ENCODE measurements at regions not wholly inside any gene's neighbourhood (a gene's known extent, or its start where the extent isn't known, plus 50 kb on each side); places are given as distances from the start of the nearest gene placed in this dataset.

GRCh38 chr4:157821814-157822213 lies 351.0 kb downstream of the GASK1B start:
- H3K4me3 ChIP-seq (replicated peaks; ENCODE audit: insufficient read depth, low read length), result no peak overlapping the region
- no peak for TF ChIP-seq SPI1 (IDR thresholded peaks at IDR 0.05; ENCODE audit: borderline replicate concordance, low read depth)
- no peak for TF ChIP-seq POLR2AphosphoS5 (IDR thresholded peaks at IDR 0.05; ENCODE audit: low read depth)
- no peak for TF ChIP-seq GABPA (IDR thresholded peaks at IDR 0.05; ENCODE audit: low read depth)
- TF ChIP-seq CTCF (IDR thresholded peaks at IDR 0.05; ENCODE audit: insufficient read depth, low read length), result no peak
- TF ChIP-seq REST (IDR thresholded peaks at IDR 0.05; ENCODE audit: insufficient replicate concordance, low read depth), result no peak
- H3K27me3 ChIP-seq (ENCODE audit: insufficient read depth, poor library complexity, severe bottlenecking), result no peaks in the 10 kb centered on the region
- no peak for DNase-seq (ENCODE audit: low read depth in 1 of 2, low spot score in 1 of 2)
- no peak overlapping the region for H3K27ac ChIP-seq (replicated peaks)

- DNase-seq (ENCODE audit: low read depth in 1 of 2, low spot score in 1 of 2), result no peak
- H3K4me3 ChIP-seq (replicated peaks; ENCODE audit: insufficient read depth, low read length), result no peak overlapping the region
- no peak for TF ChIP-seq REST (IDR thresholded peaks at IDR 0.05; ENCODE audit: insufficient replicate concordance, low read depth)
- no peak for TF ChIP-seq POLR2AphosphoS5 (IDR thresholded peaks at IDR 0.05; ENCODE audit: low read depth)
- H3K27me3 ChIP-seq (ENCODE audit: insufficient read depth, poor library complexity, severe bottlenecking), result no peaks in the 10 kb centered on the region
- no peak overlapping the region for H3K27ac ChIP-seq (replicated peaks)
Observed at GRCh38 chr4:157819693-157820464, 352.9 kb downstream of the GASK1B start.

- H3K27ac ChIP-seq (replicated peaks), result no peak overlapping the region
- no peak for DNase-seq (ENCODE audit: low read depth in 1 of 2, low spot score in 1 of 2)
- TF ChIP-seq REST (IDR thresholded peaks at IDR 0.05; ENCODE audit: insufficient replicate concordance, low read depth) (no peak), CTCF (IDR thresholded peaks at IDR 0.05; ENCODE audit: insufficient read depth, low read length) (no peak), GABPA (IDR thresholded peaks at IDR 0.05; ENCODE audit: low read depth) (no peak), SPI1 (IDR thresholded peaks at IDR 0.05; ENCODE audit: borderline replicate concordance, low read depth) (no peak), POLR2AphosphoS5 (IDR thresholded peaks at IDR 0.05; ENCODE audit: low read depth) (no peak)
- no peak overlapping the region for H3K4me3 ChIP-seq (replicated peaks; ENCODE audit: insufficient read depth, low read length)
- no peaks in the 10 kb centered on the region for H3K27me3 ChIP-seq (ENCODE audit: insufficient read depth, poor library complexity, severe bottlenecking)
Observed at GRCh38 chr4:157818946-157819692, 353.7 kb downstream of the GASK1B start.

Measured in HL-60 (cell line).